ENCODE measurements at regions not wholly inside any gene's neighbourhood (a gene's known extent, or its start where the extent isn't known, plus 50 kb on each side); places are given as distances from the start of the nearest gene placed in this dataset.

- Histone ChIP-seq H3K9me2 (ENCODE audit: insufficient read depth) (no peaks in the 10 kb centered on the region), H3K4me2 (no peak overlapping the region), H3K27ac (ENCODE audit: low read depth) (no peak overlapping the region), H4K20me1 (replicated peaks; ENCODE audit: insufficient read depth) (no peaks in the 10 kb centered on the region), H3K36me3 (ENCODE audit: insufficient read depth) (0 out of 2 replicates have a peak, but pooled peaks cover 4% of the 10 kb centered on the region), H3K79me2 (replicated peaks; ENCODE audit: insufficient read depth) (no peaks in the 10 kb centered on the region), H3K4me1 (ENCODE audit: insufficient read depth) (no peaks in the 10 kb centered on the region), H3K4me3 (no peak overlapping the region), H2AFZ (no peak overlapping the region), H3F3A (replicated peaks; ENCODE audit: low read depth) (no peaks in the 10 kb centered on the region), H3K27me3 (ENCODE audit: insufficient read depth) (no peaks in the 10 kb centered on the region)
- no peaks in the 10 kb centered on the region for H3K27me3 Mint-ChIP-seq (ENCODE audit: insufficient read depth, low read depth, poor library complexity)
- H3K36me3 Mint-ChIP-seq (ENCODE audit: low read depth), result peaks cover 10% of the 10 kb centered on the region; the same call in 1 of the 3 replicates
- H3K27ac Mint-ChIP-seq, result no peak overlapping the region
- TF ChIP-seq CTCF (conservative IDR thresholded peaks at IDR 0.05; ENCODE audit: low read depth in 2 of 2), result no peak
- TF ChIP-seq JUNB (IDR thresholded peaks at IDR 0.05; ENCODE audit: unreplicated experiment), result no peak
- TF ChIP-seq ZNF114 (CRISPR knock-in tag; IDR thresholded peaks at IDR 0.05), result no peak
- no peak for TF ChIP-seq REST (IDR thresholded peaks at IDR 0.05; ENCODE audit: unreplicated experiment)
- TF ChIP-seq ZNF462 (CRISPR knock-in tag; IDR thresholded peaks at IDR 0.05), result no peak
- DNase-seq (ENCODE audit: low spot score), result no peak
- no peak overlapping the region for H3K4me3 Mint-ChIP-seq
- peaks cover 25% of the 10 kb centered on the region for H3K9me3 Mint-ChIP-seq
- no peaks in the 10 kb centered on the region for H3K4me1 Mint-ChIP-seq
- no peak for ATAC-seq
Measured at GRCh38 chr3:145197821-145198220, 963.2 kb downstream of the PLOD2 start.
